GM12892 (cell line): ENCODE measurements at regions not wholly inside any gene's neighbourhood (a gene's known extent, or its start where the extent isn't known, plus 50 kb on each side); places are given as distances from the start of the nearest gene placed in this dataset.

Experiments used
- POLR2A ChIP-seq: IDR thresholded peaks from 2 replicates; pipeline ENCODE4 v1.6.1; 2011; ENCODE audit warnings: low read depth, low read length, control low read depth
- TAF1 ChIP-seq: IDR thresholded peaks from 2 replicates; pipeline ENCODE4 v1.6.1; 2011; ENCODE audit warnings: low read depth, mild to moderate bottlenecking, control low read depth, low read length, borderline replicate concordance

DNA sequence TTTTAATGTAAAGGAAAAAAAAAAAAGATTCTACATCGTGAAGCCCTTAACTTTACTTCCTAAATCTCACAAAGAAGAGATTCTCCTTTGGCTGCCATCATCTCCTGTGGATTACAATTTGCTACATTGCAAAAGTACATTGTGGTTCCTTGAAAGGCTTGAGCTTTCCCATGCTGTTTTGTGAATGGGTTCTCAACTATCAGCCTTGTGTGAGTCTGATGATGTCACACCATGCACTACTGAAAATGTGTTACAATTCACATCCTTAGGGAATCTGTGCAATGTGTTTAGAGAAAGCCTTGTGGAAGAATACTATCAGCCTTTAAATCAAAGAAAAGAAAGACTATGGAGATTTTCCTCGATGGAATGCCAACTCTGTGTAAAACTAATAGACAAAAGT lies 510.0 kb upstream of the ALCAM start:
- no peak for TF ChIP-seq TAF1
- no peak for TF ChIP-seq POLR2A
